ENCODE measurements at regions not wholly inside any gene's neighbourhood (a gene's known extent, or its start where the extent isn't known, plus 50 kb on each side); places are given as distances from the start of the nearest gene placed in this dataset.

GRCh38 chr12:125292700-125293099 is 227.5 kb downstream of the AACS start:
- H2AFZ ChIP-seq (ENCODE audit: low read depth, low read length), result no peak overlapping the region
- dilution Hi-C loops (cut with MboI; ENCODE audit: extremely low pct_ligation_motif_present, low sequenced_read_pairs), result no loop called here
- ChIA-PET CTCF (no interaction called here), POLR2A (no interaction called here)
- no peaks in the 10 kb centered on the region for H4K20me1 ChIP-seq (replicated peaks; ENCODE audit: control insufficient read depth, extremely low read depth, insufficient read depth, low read length)
- TF ChIP-seq EZH2 (IDR thresholded peaks at IDR 0.05; ENCODE audit: borderline replicate concordance, low read depth, low read length, severe bottlenecking), result no peak
- intact Hi-C loops (cut with micrococcal nuclease), result no loop called here
- H3K9me1 ChIP-seq (replicated peaks; ENCODE audit: control insufficient read depth, extremely low read depth, insufficient read depth, low read length), result no peaks in the 10 kb centered on the region
- peaks cover 1% of the 10 kb centered on the region for H3K9me3 ChIP-seq (replicated peaks; ENCODE audit: control insufficient read depth, insufficient read depth, low read length)
- DNase-seq (ENCODE audit: low read depth, low spot score), result no peak
- H3K36me3 ChIP-seq (ENCODE audit: control insufficient read depth in 2 of 2, extremely low read depth in 1 of 2, insufficient read depth in 2 of 2, low read length in 2 of 2), result no peaks in the 10 kb centered on the region
- no TSS peak for BruUV-seq (replicated peaks)
- H3K9ac ChIP-seq (replicated peaks; ENCODE audit: extremely low read depth, insufficient read depth, low read length), result no peak overlapping the region
- H3K27me3 ChIP-seq (ENCODE audit: control insufficient read depth in 2 of 2, insufficient read depth in 2 of 2, low read length in 2 of 2), result no peaks in the 10 kb centered on the region
- no peak for FAIRE-seq
- no peak overlapping the region for H3K4me3 ChIP-seq (replicated peaks in 1 of 3; ENCODE audit: insufficient read depth in 1 of 3, low read depth in 1 of 3, low read length in 3 of 3)
- no peak overlapping the region for H3K27ac ChIP-seq (ENCODE audit: insufficient read depth, low read depth, low read length)
- H3K79me2 ChIP-seq (ENCODE audit: control insufficient read depth, insufficient read depth, low read length), result no peaks in the 10 kb centered on the region
- H3K4me1 ChIP-seq (ENCODE audit: control insufficient read depth, extremely low read depth, insufficient read depth, low read length), result no peaks in the 10 kb centered on the region
- no peak overlapping the region for H3K4me2 ChIP-seq (ENCODE audit: insufficient read depth, low read length)

- POLR2A ChIA-PET, result no interaction called here
- peaks cover 2% of the 10 kb centered on the region for H3K9me3 ChIP-seq (replicated peaks; ENCODE audit: control insufficient read depth, insufficient read depth, low read length)
- BruUV-seq (replicated peaks), result no TSS peak
- FAIRE-seq (no peak), DNase-seq (ENCODE audit: low read depth, low spot score) (no peak)
- H3K9ac ChIP-seq (replicated peaks; ENCODE audit: extremely low read depth, insufficient read depth, low read length), result no peak overlapping the region
- no peak overlapping the region for H3K4me3 ChIP-seq (replicated peaks in 1 of 3; ENCODE audit: insufficient read depth in 1 of 3, low read depth in 1 of 3, low read length in 3 of 3)
- no peaks in the 10 kb centered on the region for H3K79me2 ChIP-seq (ENCODE audit: control insufficient read depth, insufficient read depth, low read length)
- H3K9me1 ChIP-seq (replicated peaks; ENCODE audit: control insufficient read depth, extremely low read depth, insufficient read depth, low read length), result no peaks in the 10 kb centered on the region
- no peaks in the 10 kb centered on the region for H3K4me1 ChIP-seq (ENCODE audit: control insufficient read depth, extremely low read depth, insufficient read depth, low read length)
- no peaks in the 10 kb centered on the region for H3K36me3 ChIP-seq (ENCODE audit: control insufficient read depth in 2 of 2, extremely low read depth in 1 of 2, insufficient read depth in 2 of 2, low read length in 2 of 2)
- no peak overlapping the region for H2AFZ ChIP-seq (ENCODE audit: low read depth, low read length)
- dilution Hi-C loops (cut with MboI; ENCODE audit: extremely low pct_ligation_motif_present, low sequenced_read_pairs), result no loop called here
- TF ChIP-seq MAX (IDR thresholded peaks at IDR 0.05; ENCODE audit: insufficient read depth, insufficient read length) (no peak), POLR2AphosphoS5 (IDR thresholded peaks at IDR 0.05; ENCODE audit: insufficient read depth, low read depth, low read length) (no peak), MYC (IDR thresholded peaks at IDR 0.05; ENCODE audit: low read depth, low read length) (no peak), JUN (IDR thresholded peaks at IDR 0.05; ENCODE audit: borderline replicate concordance, insufficient read depth, insufficient read length, low read depth) (no peak), POLR2A (IDR thresholded peaks at IDR 0.05; ENCODE audit: low read depth, low read length) (no peak), FOS (IDR thresholded peaks at IDR 0.05; ENCODE audit: borderline replicate concordance, insufficient read depth, low read length) (no peak), CTCF (IDR thresholded peaks at IDR 0.05; ENCODE audit: extremely low read depth in 1 of 2, insufficient read depth in 1 of 2, low read depth in 1 of 2, low read length in 2 of 2) (no peak), EZH2 (IDR thresholded peaks at IDR 0.05; ENCODE audit: borderline replicate concordance, low read depth, low read length, severe bottlenecking) (no peak), GATA2 (IDR thresholded peaks at IDR 0.05; ENCODE audit: insufficient read depth, insufficient read length, low read depth, low read length) (no peak)
- no peaks in the 10 kb centered on the region for H4K20me1 ChIP-seq (replicated peaks; ENCODE audit: control insufficient read depth, extremely low read depth, insufficient read depth, low read length)
- H3K4me2 ChIP-seq (ENCODE audit: insufficient read depth, low read length), result no peak overlapping the region
- H3K27ac ChIP-seq (ENCODE audit: insufficient read depth, low read depth, low read length), result no peak overlapping the region
- CTCF ChIA-PET, result no interaction called here
- intact Hi-C loops (cut with micrococcal nuclease), result no loop called here
- no peaks in the 10 kb centered on the region for H3K27me3 ChIP-seq (ENCODE audit: control insufficient read depth in 2 of 2, insufficient read depth in 2 of 2, low read length in 2 of 2)
Observed at GRCh38 chr12:125295550-125295949, 230.3 kb downstream of the AACS start.

Measured in endothelial cell of umbilical vein (primary cell).